ENCODE measurements at regions not wholly inside any gene's neighbourhood (a gene's known extent, or its start where the extent isn't known, plus 50 kb on each side); places are given as distances from the start of the nearest gene placed in this dataset.

DNA sequence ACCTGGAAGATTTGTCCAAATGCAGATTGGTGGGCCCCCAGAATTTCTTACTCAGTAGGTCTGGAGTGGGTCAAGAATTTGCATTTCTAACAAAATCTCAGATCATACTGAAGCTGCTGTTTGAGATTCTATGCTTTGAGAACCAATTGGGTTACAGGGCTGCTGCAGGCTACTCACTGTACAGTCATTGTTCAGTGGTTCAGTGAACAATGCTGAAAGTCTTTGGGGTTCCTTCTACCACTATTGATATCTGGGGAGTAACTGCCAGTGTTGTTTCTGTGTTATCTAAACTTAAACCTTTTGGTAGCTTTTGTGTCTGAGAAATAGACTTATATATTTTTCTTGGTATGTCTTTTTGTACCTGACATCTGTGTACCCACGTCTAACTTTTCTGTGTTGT is 187.5 kb downstream of the TANC2 start:
- TF ChIP-seq, protein P1, sequence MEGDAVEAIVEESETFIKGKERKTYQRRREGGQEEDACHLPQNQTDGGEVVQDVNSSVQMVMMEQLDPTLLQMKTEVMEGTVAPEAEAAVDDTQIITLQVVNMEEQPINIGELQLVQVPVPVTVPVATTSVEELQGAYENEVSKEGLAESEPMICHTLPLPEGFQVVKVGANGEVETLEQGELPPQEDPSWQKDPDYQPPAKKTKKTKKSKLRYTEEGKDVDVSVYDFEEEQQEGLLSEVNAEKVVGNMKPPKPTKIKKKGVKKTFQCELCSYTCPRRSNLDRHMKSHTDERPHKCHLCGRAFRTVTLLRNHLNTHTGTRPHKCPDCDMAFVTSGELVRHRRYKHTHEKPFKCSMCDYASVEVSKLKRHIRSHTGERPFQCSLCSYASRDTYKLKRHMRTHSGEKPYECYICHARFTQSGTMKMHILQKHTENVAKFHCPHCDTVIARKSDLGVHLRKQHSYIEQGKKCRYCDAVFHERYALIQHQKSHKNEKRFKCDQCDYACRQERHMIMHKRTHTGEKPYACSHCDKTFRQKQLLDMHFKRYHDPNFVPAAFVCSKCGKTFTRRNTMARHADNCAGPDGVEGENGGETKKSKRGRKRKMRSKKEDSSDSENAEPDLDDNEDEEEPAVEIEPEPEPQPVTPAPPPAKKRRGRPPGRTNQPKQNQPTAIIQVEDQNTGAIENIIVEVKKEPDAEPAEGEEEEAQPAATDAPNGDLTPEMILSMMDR (conservative IDR thresholded peaks at IDR 0.05): no peak
- no peak for DNase-seq (ENCODE audit: extremely low spot score, unreplicated experiment)
- Mint-ChIP-seq H3K27ac (no peak overlapping the region), H3K9me3 (no peaks in the 10 kb centered on the region), H3K36me3 (peaks cover 4% of the 10 kb centered on the region), H3K4me3 (peak overlapping the region; percentile 71), H3K4me1 (ENCODE audit: unreplicated experiment) (peaks cover 41% of the 10 kb centered on the region), H3K27me3 (no peaks in the 10 kb centered on the region)

DNA sequence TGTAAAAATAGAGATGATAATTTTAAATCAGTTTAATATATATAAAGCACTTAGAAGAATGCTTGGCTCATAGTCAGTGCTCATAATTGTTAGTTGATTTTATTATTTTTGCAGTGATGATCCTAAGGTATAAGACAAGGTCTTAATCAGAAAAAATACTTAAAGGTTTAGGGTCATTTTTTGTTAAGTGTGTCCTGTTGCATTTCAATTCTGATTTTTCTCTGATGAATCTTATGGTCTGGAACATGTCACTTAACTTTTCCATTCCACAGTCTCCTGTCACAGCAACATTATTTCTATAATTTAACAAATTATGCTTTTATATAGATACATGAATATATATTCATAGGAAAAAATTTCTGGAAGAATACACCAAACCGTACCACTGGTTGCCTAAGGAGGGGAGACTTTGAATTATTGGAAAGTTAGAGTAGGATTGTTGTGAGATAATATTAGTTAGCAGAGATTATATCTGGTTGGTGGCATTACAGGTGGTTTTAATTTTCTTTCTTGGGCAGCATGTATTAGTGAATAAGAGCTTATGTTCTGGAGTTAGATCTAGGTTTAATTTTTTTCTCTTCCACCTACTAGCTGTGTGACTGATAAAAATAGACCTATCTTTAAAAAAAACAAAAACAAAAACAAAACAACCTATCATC is 188.7 kb downstream of the TANC2 start:
- Mint-ChIP-seq H3K36me3 (peaks cover 7% of the 10 kb centered on the region), H3K27me3 (no peaks in the 10 kb centered on the region), H3K4me3 (peak overlapping the region; percentile 3), H3K4me1 (ENCODE audit: unreplicated experiment) (peaks cover 32% of the 10 kb centered on the region), H3K27ac (no peak overlapping the region), H3K9me3 (no peaks in the 10 kb centered on the region)
- TF ChIP-seq, protein P1 (conservative IDR thresholded peaks at IDR 0.05): no peak
- no peak for DNase-seq (ENCODE audit: extremely low spot score, unreplicated experiment)

DNA sequence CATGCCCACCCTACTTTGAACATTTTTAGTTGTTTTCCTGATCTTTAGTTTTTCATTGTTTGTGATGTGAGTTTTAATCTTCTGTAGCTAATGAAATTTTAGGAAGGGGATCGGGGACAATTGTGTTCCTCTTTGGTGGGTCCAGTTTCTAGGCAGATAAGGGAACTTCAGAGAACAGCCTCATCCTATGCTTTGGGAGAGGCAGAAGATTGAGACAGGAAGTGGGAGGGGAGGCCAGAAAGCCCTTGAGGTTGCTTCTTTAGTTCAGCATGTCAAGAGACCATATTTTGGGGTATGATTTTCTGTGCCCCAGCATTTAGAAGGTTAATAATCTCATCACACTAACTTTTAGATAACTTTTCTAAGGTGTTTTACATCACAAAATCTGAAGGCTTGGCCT is 191.0 kb downstream of the TANC2 start:
- H3K27me3 Mint-ChIP-seq: no peaks in the 10 kb centered on the region
- TF ChIP-seq, protein P1 (conservative IDR thresholded peaks at IDR 0.05): no peak
- no peak for DNase-seq (ENCODE audit: extremely low spot score, unreplicated experiment)

DNA sequence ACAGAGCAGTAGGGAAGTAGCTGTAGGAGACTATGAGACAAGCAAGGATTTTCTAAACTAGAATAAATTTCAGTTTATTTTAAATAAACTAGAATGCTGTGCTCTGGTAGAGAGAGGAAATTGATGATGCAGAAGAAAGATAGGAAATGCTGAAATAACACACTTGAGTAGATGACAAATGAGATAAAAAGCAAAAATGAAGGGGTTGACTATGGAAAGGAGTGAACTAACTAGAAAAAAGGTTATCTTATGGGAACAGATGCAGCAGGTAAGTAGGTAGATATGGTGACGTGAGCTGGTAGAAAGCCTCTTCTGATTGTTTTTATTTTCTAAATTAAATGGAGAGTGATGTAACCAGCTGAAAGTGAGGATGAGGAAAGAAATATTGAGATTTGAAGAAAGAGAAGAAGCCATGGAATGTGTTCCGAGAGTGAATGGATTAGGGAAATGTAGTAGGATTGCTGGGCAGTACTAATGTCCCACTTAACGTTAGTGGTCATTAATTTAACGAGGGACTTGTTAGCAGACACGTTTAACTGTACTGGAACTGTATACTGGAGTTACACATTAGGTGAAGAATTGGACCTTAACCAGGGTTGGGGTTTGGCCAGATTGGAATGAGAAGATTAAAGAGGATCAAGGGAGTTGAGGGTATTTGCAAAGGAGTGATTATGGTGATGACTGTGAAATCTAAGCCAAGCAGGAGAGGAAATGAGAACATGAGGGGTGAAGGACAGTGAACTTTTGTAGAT is 196.5 kb downstream of the TANC2 start:
- Mint-ChIP-seq H3K36me3 (peaks cover 3% of the 10 kb centered on the region), H3K27ac (no peak overlapping the region), H3K27me3 (no peaks in the 10 kb centered on the region), H3K4me1 (ENCODE audit: unreplicated experiment) (no peaks in the 10 kb centered on the region), H3K9me3 (no peaks in the 10 kb centered on the region), H3K4me3 (no peak overlapping the region)
- DNase-seq (ENCODE audit: extremely low spot score, unreplicated experiment): no peak
- TF ChIP-seq, protein P1 (conservative IDR thresholded peaks at IDR 0.05): no peak

More for the DNA sequence above, 191.0 kb downstream of the TANC2 start:
- peaks cover 7% of the 10 kb centered on the region for H3K36me3 Mint-ChIP-seq
- H3K27ac Mint-ChIP-seq: no peak overlapping the region
- H3K9me3 Mint-ChIP-seq: no peaks in the 10 kb centered on the region
- H3K4me1 Mint-ChIP-seq (ENCODE audit: unreplicated experiment): peaks cover 20% of the 10 kb centered on the region
- H3K4me3 Mint-ChIP-seq: no peak overlapping the region

DNA sequence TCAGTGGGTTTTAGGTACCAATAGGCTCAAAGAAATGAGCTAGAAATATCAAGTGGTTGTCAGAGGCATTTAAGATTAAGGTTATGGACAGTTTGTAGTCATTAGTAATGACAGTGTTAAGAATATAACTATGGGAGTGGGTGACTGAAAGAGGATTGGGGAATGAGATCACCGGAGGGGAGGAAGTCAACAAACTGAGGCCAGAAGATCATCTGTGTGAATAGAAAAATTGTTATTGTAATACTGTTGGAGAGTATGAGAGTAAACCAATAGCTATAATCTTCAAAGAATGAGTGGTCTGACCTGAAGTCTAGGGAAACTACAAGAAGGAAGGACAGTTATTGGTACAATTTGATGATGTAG is 197.1 kb downstream of the TANC2 start:
- TF ChIP-seq, protein P1 (conservative IDR thresholded peaks at IDR 0.05): no peak
- Mint-ChIP-seq H3K27me3 (no peaks in the 10 kb centered on the region), H3K4me1 (ENCODE audit: unreplicated experiment) (no peaks in the 10 kb centered on the region), H3K36me3 (peaks cover 3% of the 10 kb centered on the region), H3K27ac (no peak overlapping the region), H3K9me3 (no peaks in the 10 kb centered on the region), H3K4me3 (no peak overlapping the region)
- DNase-seq (ENCODE audit: extremely low spot score, unreplicated experiment): no peak

All from type B pancreatic cell (in vitro differentiated cells).